A549 (cell line): ENCODE measurements at regions not wholly inside any gene's neighbourhood (a gene's known extent, or its start where the extent isn't known, plus 50 kb on each side); places are given as distances from the start of the nearest gene placed in this dataset.

Experiments
- ATAC-seq, 2 experiments: fragments of 200-7000 bp in 1 of 2; fragments of >200 bp in 1 of 2; cut with Nextera tagmentation in 1 of 2; cut with Tn5 transposase in 1 of 2; 3 replicates each; pipeline versions ENCODE4 v1.8.0 to v1.9.1; 2018 to 2020; ENCODE audit warnings: mild to moderate bottlenecking in 1 of 2, moderate library complexity in 1 of 2
- CTCF ChIA-PET: fragments of 300-600 bp; sonication (Branson Sonifier 250); formaldehyde crosslinking; extraction: SDS; loops from one replicate; lab custom pipeline; 2021; ENCODE audit warnings: antibody characterized with exemption, inconsistent platforms; lab: Yijun Ruan, JAX
- POLR2A ChIA-PET: fragments of 350-600 bp; formaldehyde crosslinking; extraction: SDS; loops from one replicate; lab custom pipeline; 2021; ENCODE audit warnings: antibody characterized with exemption, inconsistent platforms; lab: Yijun Ruan, JAX
- DNase-seq, 2 experiments: peaks; one replicate each; pipeline versions ENCODE4 v3.0.0 to v3.0.0-alpha.2; 2011 to 2016; ENCODE audit warnings: low read depth in 1 of 2, low spot score in 1 of 2
- FAIRE-seq: peaks from 2 replicates; lab custom pipeline; 2011; peaks lifted over from hg19 to GRCh38; lab: Jason Lieb, UNC
- H3K27ac ChIP-seq, 2 experiments: fragments of >200 bp; sonication (Bioruptor Twin); formaldehyde crosslinking; 3 replicates each; pipeline ENCODE4 v1.5.1; 2016 to 2017
- H3K4me1 ChIP-seq: fragments of >200 bp; sonication (Bioruptor Twin); formaldehyde crosslinking; 3 replicates; pipeline ENCODE4 v1.6.1; 2016
- H3K4me2 ChIP-seq: fragments of >200 bp; sonication (Bioruptor Twin); formaldehyde crosslinking; 3 replicates; pipeline ENCODE4 v1.6.1; 2016
- H3K4me3 ChIP-seq: fragments of >200 bp; sonication (Bioruptor Twin); formaldehyde crosslinking; 3 replicates; pipeline ENCODE4 v1.5.1; 2016
- H3K9me3 ChIP-seq: fragments of >200 bp; sonication (Bioruptor Twin); formaldehyde crosslinking; 3 replicates; pipeline ENCODE4 v1.6.1; 2016
- CBX2 ChIP-seq: fragments of 200-600 bp; sonication (generic); IDR thresholded peaks from 2 replicates; pipeline ENCODE4 v1.6.1; 2016; ENCODE audit warnings: low read depth, mild to moderate bottlenecking, borderline replicate concordance
- E2F6 ChIP-seq: IDR thresholded peaks from 2 replicates; pipeline ENCODE4 v1.6.1; 2012; ENCODE audit warnings: low read depth, borderline replicate concordance
- EHF ChIP-seq: fragments of 250-450 bp; sonication (Bioruptor Pico); IDR thresholded peaks from 2 replicates; pipeline ENCODE4 v1.5.0; 2020; ENCODE audit warnings: mild to moderate bottlenecking
- EHMT2 ChIP-seq: fragments of 200-600 bp; sonication (generic); IDR thresholded peaks from 2 replicates; pipeline ENCODE4 v1.6.1; 2016; ENCODE audit warnings: antibody characterized with exemption, low read depth, mild to moderate bottlenecking, moderate library complexity
- FOSL2 ChIP-seq, 2 experiments: fragments of 450-650 bp in 1 of 2; fragments of >200 bp in 1 of 2; sonication (Bioruptor Twin) in 1 of 2; formaldehyde crosslinking; IDR thresholded peaks; 2 replicates each; pipeline versions ENCODE4 v1.5.0 to v1.6.1; 2016 to 2020; ENCODE audit warnings: mild to moderate bottlenecking in 1 of 2, moderate library complexity in 1 of 2
- HES2 ChIP-seq: fragments of >200 bp; sonication (Bioruptor Twin); formaldehyde crosslinking; IDR thresholded peaks from 2 replicates; pipeline ENCODE4 v1.6.1; 2016
- HMGXB4 ChIP-seq: fragments of 250-450 bp; sonication (Bioruptor Pico); IDR thresholded peaks from 2 replicates; pipeline ENCODE4 v1.5.0; 2021; ENCODE audit warnings: mild to moderate bottlenecking, moderate library complexity, borderline replicate concordance
- HOXB13 ChIP-seq: fragments of 250-450 bp; sonication (Bioruptor Pico); IDR thresholded peaks from 2 replicates; pipeline ENCODE4 v1.5.0; 2020; ENCODE audit warnings: low read depth, mild to moderate bottlenecking, moderate library complexity
- JUN ChIP-seq, 2 experiments: fragments of >200 bp; sonication (Bioruptor Twin); formaldehyde crosslinking; IDR thresholded peaks; 2 replicates in 1 of 2; 3 replicates in 1 of 2; pipeline ENCODE4 v1.6.1; 2016 to 2017
- JUNB ChIP-seq: fragments of >200 bp; sonication (Bioruptor Twin); formaldehyde crosslinking; IDR thresholded peaks from 2 replicates; pipeline ENCODE4 v1.6.1; 2016
- KDM5A ChIP-seq: fragments of 200-600 bp; sonication (generic); IDR thresholded peaks from 2 replicates; pipeline ENCODE4 v1.6.1; 2016; ENCODE audit warnings: antibody characterized with exemption, mild to moderate bottlenecking
- MAX ChIP-seq: IDR thresholded peaks from 2 replicates; pipeline ENCODE4 v1.6.1; 2012
- MYC ChIP-seq: IDR thresholded peaks from 2 replicates; pipeline ENCODE4 v1.6.1; 2012; ENCODE audit warnings: mild to moderate bottlenecking, inconsistent platforms, low read length, improper control_type of control experiment, borderline replicate concordance
- NR3C1 ChIP-seq: fragments of >200 bp; sonication (Bioruptor Twin); formaldehyde crosslinking; IDR thresholded peaks from 3 replicates; pipeline ENCODE4 v1.6.1; 2017
- PBX3 ChIP-seq: IDR thresholded peaks from 2 replicates; pipeline ENCODE4 v1.6.1; 2012
- PHF8 ChIP-seq: fragments of 200-600 bp; sonication (generic); IDR thresholded peaks from 2 replicates; pipeline ENCODE4 v1.6.1; 2016; ENCODE audit warnings: low read depth, mild to moderate bottlenecking, antibody characterized with exemption, moderate library complexity, borderline replicate concordance
- RAD21 ChIP-seq, 2 experiments: fragments of >200 bp in 1 of 2; sonication (Bioruptor Twin) in 1 of 2; formaldehyde crosslinking in 1 of 2; IDR thresholded peaks in 1 of 2; conservative IDR thresholded peaks in 1 of 2; 2 replicates in 1 of 2; 3 replicates in 1 of 2; pipeline ENCODE4 v1.6.1; 2012 to 2018; ENCODE audit warnings: inconsistent platforms in 1 of 2
- RARB ChIP-seq: fragments of 250-450 bp; sonication (Bioruptor Pico); IDR thresholded peaks from 2 replicates; pipeline ENCODE4 v1.8.0; 2021; ENCODE audit warnings: mild to moderate bottlenecking, moderate library complexity
- RFX5 ChIP-seq: fragments of 450-650 bp; IDR thresholded peaks from 2 replicates; pipeline ENCODE4 v1.7.1; 2014; ENCODE audit warnings: antibody characterized with exemption, mild to moderate bottlenecking, moderate library complexity
- TFCP2L1 ChIP-seq: fragments of 250-450 bp; sonication (Bioruptor Pico); IDR thresholded peaks from 2 replicates; pipeline ENCODE4 v1.5.0; 2021; ENCODE audit warnings: mild to moderate bottlenecking
- TP53 ChIP-seq: fragments of 250-450 bp; sonication (Bioruptor Pico); IDR thresholded peaks from 2 replicates; pipeline ENCODE4 v1.5.0; 2021; ENCODE audit warnings: mild to moderate bottlenecking, moderate library complexity
- ZC3H11A ChIP-seq: fragments of 450-650 bp; IDR thresholded peaks from 2 replicates; pipeline ENCODE4 v1.6.1; 2014; ENCODE audit warnings: antibody characterized with exemption, mild to moderate bottlenecking
- ZSCAN20 ChIP-seq: fragments of 250-450 bp; sonication (Bioruptor Pico); IDR thresholded peaks from 2 replicates; pipeline ENCODE4 v1.8.0; 2022; ENCODE audit warnings: mild to moderate bottlenecking, moderate library complexity
- WGBS: methylation state at CpG from one replicate; pipeline ENCODE4 v1.1.6; 2017; ENCODE audit errors: missing lambda C conversion rate; 5-methylcytosine and 5-hydroxymethylcytosine counted together

- no peak for FAIRE-seq
Observed at GRCh38 chr3:177356113-177356512, 158.8 kb upstream of the TBL1XR1 start.

GRCh38 chr3:177356952-177357351 lies 159.7 kb upstream of the TBL1XR1 start:
- H3K27ac ChIP-seq: peak overlapping the region; percentile 89 to 98
- POLR2A ChIA-PET: no interaction called here
- no peak for ATAC-seq
- peaks cover 42% of the 10 kb centered on the region for H3K4me1 ChIP-seq
- H3K4me2 ChIP-seq: peak overlapping the region; percentile 82
- H3K4me3 ChIP-seq: no peak overlapping the region
- no peaks in the 10 kb centered on the region for H3K9me3 ChIP-seq
- no peak for DNase-seq
- no peak for FAIRE-seq
- CTCF ChIA-PET: interaction anchor here (2.4 kb wide), 1 partner anchor 306 kb away, joined by 9 read pairs; no protein-coding TSS in a partner anchor
- no peak for TF ChIP-seq HOXB13 (CRISPR knock-in tag)
- TF ChIP-seq E2F6: no peak
- no peak for TF ChIP-seq TP53
- no peak for TF ChIP-seq PHF8
- TF ChIP-seq KDM5A: no peak
- TF ChIP-seq ZSCAN20 (CRISPR knock-in tag): no peak
- TF ChIP-seq CBX2: no peak
- TF ChIP-seq HES2: no peak
- no peak for TF ChIP-seq EHMT2
- TF ChIP-seq TFCP2L1 (CRISPR knock-in tag): no peak
- no peak for TF ChIP-seq EHF (CRISPR knock-in tag)
- TF ChIP-seq, all 56 proteins: peak for 0

More at GRCh38 chr3:177356113-177356512, 158.8 kb upstream of the TBL1XR1 start:
- H3K27ac ChIP-seq: peak overlapping the region; percentile 89 to 98; a peak in 4 of 6 replicates
- H3K4me2 ChIP-seq: no peak overlapping the region
- CTCF ChIA-PET: interaction anchor here (2.4 kb wide), 1 partner anchor 305 kb away, joined by 9 read pairs; no protein-coding TSS in a partner anchor
- TF ChIP-seq MYC: no peak
- TF ChIP-seq TFCP2L1 (CRISPR knock-in tag): no peak
- TF ChIP-seq KDM5A: no peak
- no peak for TF ChIP-seq HES2
- TF ChIP-seq ZC3H11A: no peak
- TF ChIP-seq PBX3: no peak
- TF ChIP-seq NR3C1: no peak
- no peak for TF ChIP-seq HMGXB4 (CRISPR knock-in tag)
- no peak for ATAC-seq
- H3K9me3 ChIP-seq: no peaks in the 10 kb centered on the region
- no peak overlapping the region for H3K4me3 ChIP-seq
- POLR2A ChIA-PET: no interaction called here
- 96% methylated on average over 3 of the region's 3 CpGs for WGBS
- H3K4me1 ChIP-seq: peaks cover 42% of the 10 kb centered on the region
- no peak for DNase-seq

- FAIRE-seq: no peak
- ChIA-PET POLR2A (interaction anchor here (0.6 to 1.3 kb wide), 2 partner anchors 42 to 159 kb away, joined by 4 to 5 read pairs; no protein-coding TSS in a partner anchor), CTCF (interaction anchor here (2.4 kb wide), 1 partner anchor 307 kb away, joined by 9 read pairs; no protein-coding TSS in a partner anchor)
- TF ChIP-seq RFX5: no peak
- peak; percentile 46 for TF ChIP-seq JUNB
- no peak for TF ChIP-seq MYC
- TF ChIP-seq MAX: peak; percentile 40
- TF ChIP-seq JUN (IDR thresholded peaks at IDR 0.05): 0 out of 5 replicates have a peak, but pooled peaks of 1 of the 2 experiments have one; percentile 24
- TF ChIP-seq RAD21 (conservative IDR thresholded peaks at IDR 0.05 in 1 of 2, IDR thresholded peaks at IDR 0.05 in 1 of 2): peak; percentile 3 to 23; a peak in 2 of 5 replicates
- peak; percentile 45; the same call in 1 of the 2 replicates for TF ChIP-seq FOSL2 (IDR thresholded peaks at IDR 0.05)
- TF ChIP-seq FOSL2 (CRISPR knock-in tag; IDR thresholded peaks at IDR 0.05): peak; percentile 75
- no peak for TF ChIP-seq ZSCAN20 (CRISPR knock-in tag)
- TF ChIP-seq RARB (CRISPR knock-in tag): 0 out of 2 replicates have a peak, but pooled peaks have one; percentile 11
- H3K4me1 ChIP-seq: peaks cover 42% of the 10 kb centered on the region
- H3K4me2 ChIP-seq: peak overlapping the region; percentile 82
- H3K27ac ChIP-seq: peak overlapping the region; percentile 89 to 98
- DNase-seq: peak; percentile 44 to 63
- WGBS: 3% methylated on average over 4 of the region's 5 CpGs
- peak; percentile 9 to 27; a peak in 3 of 6 replicates for ATAC-seq
- H3K9me3 ChIP-seq: no peaks in the 10 kb centered on the region
- peak overlapping the region; percentile 27 for H3K4me3 ChIP-seq
Observed at GRCh38 chr3:177357352-177358090, 160.2 kb upstream of the TBL1XR1 start.
